ENCODE measurements at regions not wholly inside any gene's neighbourhood (a gene's known extent, or its start where the extent isn't known, plus 50 kb on each side); places are given as distances from the start of the nearest gene placed in this dataset.

DNA sequence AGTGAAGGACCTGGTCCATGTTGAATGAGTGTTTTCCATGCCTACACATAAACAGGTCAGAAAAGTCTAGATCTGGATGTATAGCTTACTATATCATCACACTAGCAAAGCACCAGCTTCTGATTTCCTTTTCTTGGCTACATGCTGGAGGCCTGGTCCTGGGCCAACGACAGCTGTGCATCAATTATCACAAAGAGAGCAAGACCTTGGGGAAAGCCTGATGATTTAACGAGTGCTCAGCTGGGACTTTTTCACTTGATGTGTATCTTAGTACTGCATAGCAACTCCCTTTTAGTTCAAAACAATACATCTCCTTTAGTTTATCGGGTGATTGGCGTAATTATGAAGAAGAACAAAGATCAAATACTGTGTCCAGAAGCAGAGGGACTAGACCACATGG, 358.2 kb downstream of the KIF2B start:
- TF ChIP-seq CTCF (IDR thresholded peaks at IDR 0.05): no peak
- no peak for TF ChIP-seq POLR2A (IDR thresholded peaks at IDR 0.05)
